HG02798 (cell line): ENCODE measurements at regions not wholly inside any gene's neighbourhood (a gene's known extent, or its start where the extent isn't known, plus 50 kb on each side); places are given as distances from the start of the nearest gene placed in this dataset.

ENCODE experiments used
- ATAC-seq: cut with Tn5 transposase; IDR thresholded peaks from one replicate; pipeline ENCODE4 v1.9.1; 2021; ENCODE audit warnings: mild to moderate bottlenecking; ENCODE audit not compliant: unreplicated experiment, poor library complexity

GRCh38 chr5:66529182-66529581, 67.0 kb upstream of the MAST4 start:
- ATAC-seq: no peak

DNA sequence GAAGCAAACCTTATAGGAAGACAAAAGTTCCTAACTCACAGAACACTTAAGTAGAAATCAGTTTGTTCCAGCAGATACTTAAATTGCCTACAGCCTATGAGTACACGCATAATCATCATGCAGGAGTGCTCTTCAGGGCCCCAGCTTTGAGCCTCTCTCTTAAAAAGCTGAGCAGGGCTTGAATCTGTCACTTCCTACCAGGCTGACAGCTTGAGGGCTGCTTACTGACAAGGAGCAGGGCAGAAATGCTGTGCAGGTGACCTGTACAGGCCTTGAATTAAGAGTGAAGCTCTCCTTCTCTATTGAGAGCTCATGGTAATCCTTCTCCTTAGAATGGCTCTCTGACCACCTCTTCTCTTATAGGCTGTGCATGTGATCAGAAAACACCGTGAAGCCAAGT, 66.5 kb upstream of the MAST4 start:
- no peak for ATAC-seq

GRCh38 chr5:66538126-66538525, 58.1 kb upstream of the MAST4 start:
- no peak for ATAC-seq

GRCh38 chr5:66538531-66538930, 57.7 kb upstream of the MAST4 start:
- ATAC-seq: no peak

GRCh38 chr5:66540078-66540477, 56.1 kb upstream of the MAST4 start:
- ATAC-seq: no peak

DNA sequence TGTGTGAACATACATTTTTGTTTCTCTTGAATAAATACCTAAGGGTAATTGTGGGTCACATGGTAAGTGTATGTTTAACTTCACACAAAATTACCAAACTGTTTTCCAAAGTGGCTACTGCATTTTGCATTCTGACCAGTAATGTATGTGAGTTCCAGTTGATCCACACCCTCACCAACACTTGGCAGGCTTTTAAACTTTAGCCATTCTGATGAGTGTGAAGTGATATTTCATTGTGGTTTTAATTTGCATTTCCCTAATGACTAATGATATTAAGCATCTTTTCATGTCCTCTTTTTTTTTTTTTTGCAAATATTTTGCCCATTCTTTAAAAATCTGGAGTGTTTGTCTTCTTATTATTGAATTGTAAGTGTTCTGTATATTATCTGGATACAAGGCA, 53.5 kb upstream of the MAST4 start:
- no peak for ATAC-seq
